HUES6 (cell line): ENCODE measurements at regions not wholly inside any gene's neighbourhood (a gene's known extent, or its start where the extent isn't known, plus 50 kb on each side); places are given as distances from the start of the nearest gene placed in this dataset.

Source experiments
- H3K27ac ChIP-seq: 2 replicates; pipeline ENCODE4 v1.7.0; 2013; ENCODE audit warnings: low read depth, mild to moderate bottlenecking, low read length, inconsistent platforms
- H3K27me3 ChIP-seq: 2 replicates; pipeline ENCODE4 v1.6.1; 2013; ENCODE audit warnings: low read length; ENCODE audit not compliant: control insufficient read depth, insufficient read depth
- H3K36me3 ChIP-seq: 2 replicates; pipeline ENCODE4 v1.6.1; 2013; ENCODE audit warnings: low read length; ENCODE audit not compliant: control insufficient read depth, insufficient read depth
- H3K4me1 ChIP-seq: 2 replicates; pipeline ENCODE4 v1.6.1; 2013; ENCODE audit warnings: low read length; ENCODE audit not compliant: control insufficient read depth, insufficient read depth
- H3K4me3 ChIP-seq: 2 replicates; pipeline ENCODE4 v1.5.1; 2013; ENCODE audit warnings: low read depth, low read length
- H3K9ac ChIP-seq: one replicate; pipeline ENCODE4 v1.6.1; 2013; ENCODE audit warnings: mild to moderate bottlenecking, low read length
- H3K9me3 ChIP-seq: 2 replicates; pipeline ENCODE4 v1.6.1; 2013; ENCODE audit warnings: low read depth, low read length; ENCODE audit not compliant: control insufficient read depth, insufficient read depth

GRCh38 chr12:105538880-105539279 lies 208.4 kb downstream of the C12orf75 start:
- no peak overlapping the region for H3K27ac ChIP-seq
- H3K27me3 ChIP-seq = no peaks in the 10 kb centered on the region
- H3K9ac ChIP-seq = no peak overlapping the region
- no peak overlapping the region for H3K4me3 ChIP-seq
- H3K4me1 ChIP-seq = no peaks in the 10 kb centered on the region
- peaks cover 41% of the 10 kb centered on the region for H3K9me3 ChIP-seq
- H3K36me3 ChIP-seq = no peaks in the 10 kb centered on the region

- Histone ChIP-seq H3K27ac (no peak overlapping the region), H3K27me3 (no peaks in the 10 kb centered on the region), H3K36me3 (no peaks in the 10 kb centered on the region), H3K9ac (no peak overlapping the region), H3K4me3 (no peak overlapping the region), H3K9me3 (peaks cover 36% of the 10 kb centered on the region), H3K4me1 (no peaks in the 10 kb centered on the region)
Measured at GRCh38 chr12:105539735-105540134, 209.2 kb downstream of the C12orf75 start.

GRCh38 chr12:105547786-105548185 lies 217.3 kb downstream of the C12orf75 start:
- H3K4me3 ChIP-seq = no peak overlapping the region
- no peaks in the 10 kb centered on the region for H3K4me1 ChIP-seq
- H3K27ac ChIP-seq = no peak overlapping the region
- no peaks in the 10 kb centered on the region for H3K27me3 ChIP-seq
- no peak overlapping the region for H3K9ac ChIP-seq
- H3K9me3 ChIP-seq = peaks cover 15% of the 10 kb centered on the region
- no peaks in the 10 kb centered on the region for H3K36me3 ChIP-seq

GRCh38 chr12:105548626-105549025 lies 218.1 kb downstream of the C12orf75 start:
- H3K9ac ChIP-seq = no peak overlapping the region
- H3K27ac ChIP-seq = no peak overlapping the region
- H3K9me3 ChIP-seq = peaks cover 12% of the 10 kb centered on the region
- H3K4me3 ChIP-seq = no peak overlapping the region
- H3K27me3 ChIP-seq = no peaks in the 10 kb centered on the region
- H3K4me1 ChIP-seq = no peaks in the 10 kb centered on the region
- H3K36me3 ChIP-seq = no peaks in the 10 kb centered on the region

- Histone ChIP-seq H3K4me1 (peaks cover 8% of the 10 kb centered on the region), H3K27me3 (no peaks in the 10 kb centered on the region), H3K9ac (no peak overlapping the region), H3K9me3 (no peaks in the 10 kb centered on the region), H3K4me3 (no peak overlapping the region), H3K36me3 (no peaks in the 10 kb centered on the region), H3K27ac (no peak overlapping the region)
Measured at GRCh38 chr12:105552056-105552455, 221.6 kb downstream of the C12orf75 start.

- Histone ChIP-seq H3K4me1 (peaks cover 8% of the 10 kb centered on the region), H3K36me3 (no peaks in the 10 kb centered on the region), H3K4me3 (no peak overlapping the region), H3K27ac (no peak overlapping the region), H3K9me3 (no peaks in the 10 kb centered on the region), H3K27me3 (no peaks in the 10 kb centered on the region), H3K9ac (no peak overlapping the region)
Measured at GRCh38 chr12:105554223-105554678, 223.8 kb downstream of the C12orf75 start.

GRCh38 chr12:105554856-105555255 lies 224.4 kb downstream of the C12orf75 start:
- peaks cover 8% of the 10 kb centered on the region for H3K4me1 ChIP-seq
- H3K9ac ChIP-seq = no peak overlapping the region
- H3K36me3 ChIP-seq = no peaks in the 10 kb centered on the region
- no peaks in the 10 kb centered on the region for H3K27me3 ChIP-seq
- H3K9me3 ChIP-seq = no peaks in the 10 kb centered on the region
- no peak overlapping the region for H3K27ac ChIP-seq
- H3K4me3 ChIP-seq = no peak overlapping the region

- Histone ChIP-seq H3K4me3 (no peak overlapping the region), H3K36me3 (no peaks in the 10 kb centered on the region), H3K9me3 (no peaks in the 10 kb centered on the region), H3K27ac (no peak overlapping the region), H3K27me3 (no peaks in the 10 kb centered on the region), H3K9ac (no peak overlapping the region), H3K4me1 (peaks cover 8% of the 10 kb centered on the region)
Measured at GRCh38 chr12:105555556-105556295, 225.2 kb downstream of the C12orf75 start.

GRCh38 chr12:105559310-105559709 lies 228.8 kb downstream of the C12orf75 start:
- Histone ChIP-seq H3K4me3 (no peak overlapping the region), H3K4me1 (peaks cover 20% of the 10 kb centered on the region), H3K9ac (no peak overlapping the region), H3K9me3 (no peaks in the 10 kb centered on the region), H3K36me3 (no peaks in the 10 kb centered on the region), H3K27ac (no peak overlapping the region), H3K27me3 (no peaks in the 10 kb centered on the region)

GRCh38 chr12:105561546-105562198 lies 231.2 kb downstream of the C12orf75 start:
- H3K9ac ChIP-seq = peak overlapping the region; percentile 46
- H3K4me1 ChIP-seq = peaks cover 18% of the 10 kb centered on the region
- no peaks in the 10 kb centered on the region for H3K36me3 ChIP-seq
- H3K4me3 ChIP-seq = peak overlapping the region; percentile 51; the same call in 1 of the 2 replicates
- peak overlapping the region; percentile 86; the same call in 1 of the 2 replicates for H3K27ac ChIP-seq
- H3K27me3 ChIP-seq = no peaks in the 10 kb centered on the region
- no peaks in the 10 kb centered on the region for H3K9me3 ChIP-seq

- Histone ChIP-seq H3K9me3 (no peaks in the 10 kb centered on the region), H3K4me3 (peak overlapping the region; percentile 51), H3K4me1 (peaks cover 18% of the 10 kb centered on the region), H3K9ac (peak overlapping the region; percentile 51), H3K27ac (peak overlapping the region; percentile 86; the same call in 1 of the 2 replicates), H3K27me3 (no peaks in the 10 kb centered on the region), H3K36me3 (no peaks in the 10 kb centered on the region)
Measured at GRCh38 chr12:105562199-105562971, 231.9 kb downstream of the C12orf75 start.
